Mesenchymal stem cell (in vitro differentiated cells and primary cell): ENCODE measurements at regions not wholly inside any gene's neighbourhood (a gene's known extent, or its start where the extent isn't known, plus 50 kb on each side); places are given as distances from the start of the nearest gene placed in this dataset.

Experiments
- DNase-seq: peaks from one replicate; pipeline ENCODE4 v3.0.0-alpha.2; 2013
- H2AFZ ChIP-seq: one replicate; pipeline ENCODE4 v1.6.1; 2013; ENCODE audit warnings: low read depth, mild to moderate bottlenecking, control low read depth, inconsistent platforms, low read length, moderate library complexity
- H2AK5ac ChIP-seq: 2 replicates; pipeline ENCODE4 v1.6.1; 2013; ENCODE audit warnings: low read length, moderate library complexity, mild to moderate bottlenecking, inconsistent platforms; ENCODE audit not compliant: severe bottlenecking
- H2BK120ac ChIP-seq: one replicate; pipeline ENCODE4 v1.6.1; 2013; ENCODE audit warnings: low read depth, mild to moderate bottlenecking, inconsistent platforms, low read length, moderate library complexity
- H2BK12ac ChIP-seq, 2 experiments: one replicate each; pipeline ENCODE4 v1.6.1; 2013; ENCODE audit warnings: inconsistent platforms in 2 of 2, low read length in 2 of 2, mild to moderate bottlenecking in 2 of 2, moderate library complexity in 2 of 2, control low read depth in 1 of 2
- H2BK15ac ChIP-seq: one replicate; pipeline ENCODE4 v1.6.1; 2013; ENCODE audit warnings: mild to moderate bottlenecking, low read depth, inconsistent platforms; ENCODE audit not compliant: poor library complexity, severe bottlenecking
- H2BK5ac ChIP-seq: 2 replicates; pipeline ENCODE4 v1.6.1; 2013; ENCODE audit warnings: low read depth, mild to moderate bottlenecking, low read length, control low read depth, inconsistent platforms; ENCODE audit not compliant: poor library complexity, severe bottlenecking
- H3K14ac ChIP-seq, 2 experiments: one replicate each; pipeline ENCODE4 v1.6.1; 2013; ENCODE audit warnings: inconsistent platforms in 2 of 2, low read length in 2 of 2, control low read depth in 1 of 2, mild to moderate bottlenecking in 1 of 2, moderate library complexity in 1 of 2
- H3K18ac ChIP-seq, 2 experiments: one replicate each; pipeline ENCODE4 v1.6.1; 2013; ENCODE audit warnings: inconsistent platforms in 2 of 2, low read length in 2 of 2, control low read depth in 1 of 2, low read depth in 1 of 2, mild to moderate bottlenecking in 1 of 2
- H3K23ac ChIP-seq, 2 experiments: one replicate each; pipeline ENCODE4 v1.6.1; 2013; ENCODE audit warnings: inconsistent platforms in 2 of 2, low read length in 2 of 2, mild to moderate bottlenecking in 2 of 2, moderate library complexity in 2 of 2, control low read depth in 1 of 2
- H3K27ac ChIP-seq: 2 replicates; pipeline ENCODE4 v1.5.1; 2013; ENCODE audit warnings: mild to moderate bottlenecking, moderate library complexity, low read length, control low read depth, inconsistent platforms; ENCODE audit not compliant: poor library complexity, severe bottlenecking
- H3K27me3 ChIP-seq, 2 experiments: 2 replicates each; pipeline versions ENCODE4 v1.6.1 to v1.7.0; 2013; ENCODE audit warnings: low read length in 2 of 2, mild to moderate bottlenecking in 2 of 2, moderate library complexity in 2 of 2, control low read depth in 1 of 2, inconsistent platforms in 1 of 2; ENCODE audit not compliant: control insufficient read depth in 1 of 2, insufficient read depth in 1 of 2
- H3K36me3 ChIP-seq, 2 experiments: 2 replicates each; pipeline versions ENCODE4 v1.6.1 to v1.7.0; 2013; ENCODE audit warnings: low read length in 2 of 2, control low read depth in 1 of 2, inconsistent platforms in 1 of 2, low read depth in 1 of 2, mild to moderate bottlenecking in 1 of 2; ENCODE audit not compliant: insufficient read depth in 2 of 2, control insufficient read depth in 1 of 2
- H3K4ac ChIP-seq, 2 experiments: one replicate each; pipeline ENCODE4 v1.6.1; 2013; ENCODE audit warnings: inconsistent platforms in 2 of 2, low read length in 2 of 2, mild to moderate bottlenecking in 2 of 2, moderate library complexity in 2 of 2, control low read depth in 1 of 2, low read depth in 1 of 2
- H3K4me1 ChIP-seq: 2 replicates; pipeline ENCODE4 v1.6.1; 2013; ENCODE audit warnings: low read depth, low read length, control low read depth; ENCODE audit not compliant: control insufficient read depth, insufficient read depth
- H3K4me2 ChIP-seq: 2 replicates; pipeline ENCODE4 v1.6.1; 2013; ENCODE audit warnings: low read length, mild to moderate bottlenecking, inconsistent platforms; ENCODE audit not compliant: poor library complexity, severe bottlenecking
- H3K4me3 ChIP-seq, 2 experiments: 2 replicates each; pipeline versions ENCODE4 v1.5.1 to v1.7.0; 2013; ENCODE audit warnings: low read length in 2 of 2, mild to moderate bottlenecking in 2 of 2, control low read depth in 1 of 2, low read depth in 1 of 2; ENCODE audit not compliant: insufficient read depth in 1 of 2
- H3K79me1 ChIP-seq: replicated peaks from 2 replicates; pipeline ENCODE4 v1.6.1; 2013; ENCODE audit warnings: mild to moderate bottlenecking, control low read depth, low read length, inconsistent platforms; ENCODE audit not compliant: poor library complexity, severe bottlenecking
- H3K9ac ChIP-seq: 2 replicates; pipeline ENCODE4 v1.7.0; 2013; ENCODE audit warnings: mild to moderate bottlenecking, low read length, moderate library complexity
- H3K9me3 ChIP-seq: 2 replicates; pipeline ENCODE4 v1.7.0; 2013; ENCODE audit warnings: mild to moderate bottlenecking, low read length; ENCODE audit not compliant: control insufficient read depth
- H4K8ac ChIP-seq: one replicate; pipeline ENCODE4 v1.6.1; 2013; ENCODE audit warnings: inconsistent platforms, mild to moderate bottlenecking, low read length, moderate library complexity
- H4K91ac ChIP-seq: one replicate; pipeline ENCODE4 v1.6.1; 2013; ENCODE audit warnings: mild to moderate bottlenecking, low read length, inconsistent platforms
- WGBS: methylation state at CpG from one replicate; pipeline ENCODE4 v1.1.7; 2013; ENCODE audit warnings: mixed read lengths; 5-methylcytosine and 5-hydroxymethylcytosine counted together

DNA sequence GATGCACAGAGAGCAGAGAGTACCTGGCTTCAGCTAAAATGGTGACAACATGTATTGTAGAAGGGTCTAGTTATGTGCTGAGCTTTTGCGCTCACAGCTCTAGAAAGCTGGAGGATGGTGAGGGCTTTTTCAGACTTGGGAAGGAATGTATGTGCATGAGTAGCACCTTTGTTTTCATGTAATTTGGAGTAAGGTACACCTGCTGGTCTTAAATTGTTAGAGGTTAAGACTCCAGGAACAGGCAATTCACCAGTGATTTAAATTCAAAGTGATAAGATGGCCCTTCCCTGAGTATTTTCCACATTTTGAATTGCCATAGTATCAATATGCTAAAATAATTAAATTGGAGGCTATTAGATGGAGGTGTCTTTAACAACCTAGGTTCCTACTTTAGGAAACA is 436.4 kb upstream of the GOLIM4 start:
- H2BK15ac ChIP-seq: no peak overlapping the region
- no peaks in the 10 kb centered on the region for H3K36me3 ChIP-seq
- H3K14ac ChIP-seq: no peak overlapping the region
- H4K8ac ChIP-seq: no peak overlapping the region
- no peak overlapping the region for H2BK120ac ChIP-seq
- no peak for DNase-seq
- H3K27ac ChIP-seq: no peak overlapping the region
- no peak overlapping the region for H3K9ac ChIP-seq
- no peak overlapping the region for H3K4me3 ChIP-seq
- no peaks in the 10 kb centered on the region for H3K9me3 ChIP-seq
- H3K4ac ChIP-seq: no peak overlapping the region
- WGBS: 94% methylated on average over 1 of the region's 1 CpG
- H2BK5ac ChIP-seq: no peak overlapping the region
- no peaks in the 10 kb centered on the region for H3K27me3 ChIP-seq
- H2AFZ ChIP-seq: no peak overlapping the region
- H3K23ac ChIP-seq: no peak overlapping the region
- no peak overlapping the region for H3K4me2 ChIP-seq
- no peaks in the 10 kb centered on the region for H3K79me1 ChIP-seq
- no peak overlapping the region for H2BK12ac ChIP-seq
- H2AK5ac ChIP-seq: no peak overlapping the region
- no peak overlapping the region for H3K18ac ChIP-seq
- no peak overlapping the region for H4K91ac ChIP-seq
- no peaks in the 10 kb centered on the region for H3K4me1 ChIP-seq

DNA sequence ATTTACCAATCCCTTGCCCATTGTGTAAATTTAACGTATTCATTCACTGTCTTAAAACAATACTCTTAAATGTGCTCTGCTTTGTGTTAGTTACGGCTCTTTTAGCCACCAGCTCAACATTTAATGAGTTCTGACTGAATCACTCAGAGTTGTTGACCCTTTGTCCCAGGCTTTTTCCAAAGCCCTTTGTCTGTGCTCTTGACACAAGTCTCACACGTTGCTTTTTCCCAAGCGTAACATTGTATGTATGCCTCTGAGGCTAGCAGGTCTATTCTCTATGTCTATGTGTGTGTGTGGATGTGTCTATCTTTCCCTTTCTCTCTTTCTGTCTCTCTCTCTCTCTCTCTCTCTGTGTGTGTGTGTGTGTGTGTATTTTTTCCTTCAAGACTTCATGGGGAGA is 435.4 kb upstream of the GOLIM4 start:
- Histone ChIP-seq H3K79me1 (no peaks in the 10 kb centered on the region), H3K27me3 (no peaks in the 10 kb centered on the region), H3K23ac (no peak overlapping the region), H2AK5ac (no peak overlapping the region), H3K4me1 (no peaks in the 10 kb centered on the region), H3K9ac (no peak overlapping the region), H3K9me3 (no peaks in the 10 kb centered on the region), H2BK15ac (no peak overlapping the region), H3K4me2 (no peak overlapping the region), H4K8ac (no peak overlapping the region), H3K36me3 (no peaks in the 10 kb centered on the region), H3K4me3 (no peak overlapping the region), H3K4ac (no peak overlapping the region), H2AFZ (no peak overlapping the region), H3K27ac (no peak overlapping the region), H2BK12ac (no peak overlapping the region), H2BK120ac (no peak overlapping the region), H4K91ac (no peak overlapping the region), H2BK5ac (no peak overlapping the region), H3K18ac (no peak overlapping the region), H3K14ac (no peak overlapping the region)
- no peak for DNase-seq
- WGBS: 69% methylated on average over 2 of the region's 4 CpGs

DNA sequence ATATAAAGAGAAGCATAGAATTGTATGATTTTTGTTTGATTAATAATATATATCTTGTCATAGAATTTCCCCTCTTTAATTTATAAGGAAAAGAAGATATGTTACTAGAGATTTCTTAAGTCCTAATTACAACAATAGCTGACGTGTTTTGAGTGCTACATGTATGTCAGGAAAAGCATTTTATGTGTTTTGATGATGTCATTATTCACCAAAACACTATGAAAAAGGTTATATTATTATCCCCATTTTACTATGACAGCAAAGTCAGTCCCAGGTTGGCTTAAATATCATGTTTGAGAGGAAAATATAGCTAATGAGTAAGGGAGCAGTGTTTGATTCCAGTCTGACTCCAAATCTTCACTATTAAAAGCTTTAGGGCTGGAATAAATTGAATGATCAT is 428.4 kb upstream of the GOLIM4 start:
- no peak overlapping the region for H2AK5ac ChIP-seq
- H2AFZ ChIP-seq: no peak overlapping the region
- H3K4me3 ChIP-seq: no peak overlapping the region
- H3K79me1 ChIP-seq: no peaks in the 10 kb centered on the region
- no peak overlapping the region for H4K8ac ChIP-seq
- H2BK5ac ChIP-seq: no peak overlapping the region
- no peak overlapping the region for H3K27ac ChIP-seq
- H3K14ac ChIP-seq: no peak overlapping the region
- WGBS: no CpG with 5 or more reads among the region's 1 CpG
- H2BK12ac ChIP-seq: no peak overlapping the region
- H3K4me1 ChIP-seq: no peaks in the 10 kb centered on the region
- no peak overlapping the region for H3K9ac ChIP-seq
- no peak overlapping the region for H2BK120ac ChIP-seq
- H3K27me3 ChIP-seq: no peaks in the 10 kb centered on the region
- no peaks in the 10 kb centered on the region for H3K36me3 ChIP-seq
- no peak overlapping the region for H4K91ac ChIP-seq
- H2BK15ac ChIP-seq: no peak overlapping the region
- no peak for DNase-seq
- H3K4me2 ChIP-seq: no peak overlapping the region
- H3K23ac ChIP-seq: no peak overlapping the region
- no peak overlapping the region for H3K4ac ChIP-seq
- H3K18ac ChIP-seq: no peak overlapping the region
- H3K9me3 ChIP-seq: no peaks in the 10 kb centered on the region

DNA sequence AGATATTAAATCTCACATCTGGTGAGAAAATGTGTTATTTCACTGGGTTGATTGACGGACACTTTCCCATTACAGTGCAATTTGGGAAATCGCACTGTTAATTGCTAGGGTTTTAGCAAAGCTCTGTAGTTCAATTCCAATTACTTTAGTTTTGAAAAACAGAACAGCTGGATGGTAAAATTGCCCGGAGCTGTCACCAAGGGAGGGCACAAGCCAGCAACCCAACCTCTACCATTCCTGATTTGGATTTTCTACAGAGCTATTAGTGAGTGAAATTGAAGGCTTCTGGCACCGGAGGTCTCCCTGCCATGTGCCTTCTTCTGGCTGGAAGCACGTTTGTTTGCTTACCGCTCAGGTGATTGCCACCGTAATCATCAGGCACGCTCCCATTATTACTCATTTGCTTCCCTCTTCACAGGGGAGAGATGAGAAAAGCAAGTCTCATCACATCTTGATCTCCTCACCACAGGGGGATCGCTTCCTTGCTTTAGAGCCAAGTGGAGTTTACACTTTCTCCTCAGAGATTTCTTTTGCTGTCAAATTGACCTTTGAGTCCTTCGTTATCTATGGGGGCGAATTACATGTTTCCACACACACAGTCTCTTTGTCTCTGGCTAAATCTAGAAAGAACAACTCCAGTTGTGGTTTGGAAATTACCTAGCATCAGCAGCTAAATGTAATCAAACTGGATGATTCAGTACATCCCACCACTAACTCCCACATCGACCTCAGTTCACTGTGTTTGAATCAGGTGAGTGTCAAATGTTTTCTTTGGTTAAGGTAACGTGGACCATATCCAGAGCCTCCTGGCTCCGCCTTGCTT is 421.7 kb upstream of the GOLIM4 start:
- no peak overlapping the region for H3K18ac ChIP-seq
- no peak overlapping the region for H2AFZ ChIP-seq
- H3K9me3 ChIP-seq: no peaks in the 10 kb centered on the region
- no peak for DNase-seq
- H3K9ac ChIP-seq: no peak overlapping the region
- no peak overlapping the region for H3K27ac ChIP-seq
- no peak overlapping the region for H3K4me2 ChIP-seq
- no peak overlapping the region for H4K91ac ChIP-seq
- H2BK12ac ChIP-seq: no peak overlapping the region
- WGBS: 84% methylated on average over 14 of the region's 14 CpGs
- H3K79me1 ChIP-seq: no peaks in the 10 kb centered on the region
- H2BK15ac ChIP-seq: no peak overlapping the region
- no peak overlapping the region for H3K4me3 ChIP-seq
- no peak overlapping the region for H2BK5ac ChIP-seq
- no peak overlapping the region for H2AK5ac ChIP-seq
- no peak overlapping the region for H4K8ac ChIP-seq
- no peak overlapping the region for H2BK120ac ChIP-seq
- no peaks in the 10 kb centered on the region for H3K27me3 ChIP-seq
- no peak overlapping the region for H3K14ac ChIP-seq
- H3K4ac ChIP-seq: no peak overlapping the region
- no peak overlapping the region for H3K23ac ChIP-seq
- no peaks in the 10 kb centered on the region for H3K36me3 ChIP-seq
- no peaks in the 10 kb centered on the region for H3K4me1 ChIP-seq
